ENCODE measurements at regions not wholly inside any gene's neighbourhood (a gene's known extent, or its start where the extent isn't known, plus 50 kb on each side); places are given as distances from the start of the nearest gene placed in this dataset.

- DNase-seq (ENCODE audit: low spot score): no peak
- no peak for TF ChIP-seq CTCF (IDR thresholded peaks at IDR 0.05; ENCODE audit: extremely low read depth, missing control alignments)
Measured at GRCh38 chr14:38038171-38038570, 169.5 kb upstream of the SSTR1 start.

GRCh38 chr14:38038986-38039385 is 168.7 kb upstream of the SSTR1 start:
- no peak for DNase-seq (ENCODE audit: low spot score)
- no peak for TF ChIP-seq CTCF (IDR thresholded peaks at IDR 0.05; ENCODE audit: extremely low read depth, missing control alignments)

- TF ChIP-seq CTCF (IDR thresholded peaks at IDR 0.05; ENCODE audit: extremely low read depth, missing control alignments): no peak
- DNase-seq (ENCODE audit: low spot score): no peak
Measured at GRCh38 chr14:38039496-38039895, 168.2 kb upstream of the SSTR1 start.

GRCh38 chr14:38040411-38040810 is 167.3 kb upstream of the SSTR1 start:
- no peak for DNase-seq (ENCODE audit: low spot score)
- TF ChIP-seq CTCF (IDR thresholded peaks at IDR 0.05; ENCODE audit: extremely low read depth, missing control alignments): no peak

GRCh38 chr14:38042322-38042721 is 165.4 kb upstream of the SSTR1 start:
- DNase-seq (ENCODE audit: low spot score): no peak
- TF ChIP-seq CTCF (IDR thresholded peaks at IDR 0.05; ENCODE audit: extremely low read depth, missing control alignments): no peak

GRCh38 chr14:38044710-38045109 is 163.0 kb upstream of the SSTR1 start:
- no peak for TF ChIP-seq CTCF (IDR thresholded peaks at IDR 0.05; ENCODE audit: extremely low read depth, missing control alignments)
- no peak for DNase-seq (ENCODE audit: low spot score)

GRCh38 chr14:38045461-38045860 is 162.2 kb upstream of the SSTR1 start:
- TF ChIP-seq CTCF (IDR thresholded peaks at IDR 0.05; ENCODE audit: extremely low read depth, missing control alignments): no peak
- DNase-seq (ENCODE audit: low spot score): no peak

Data from GM20000 (cell line).